ENCODE measurements at regions not wholly inside any gene's neighbourhood (a gene's known extent, or its start where the extent isn't known, plus 50 kb on each side); places are given as distances from the start of the nearest gene placed in this dataset.

- DNase-seq, result no peak
- in situ Hi-C loops (cut with HindIII; ENCODE audit: low pct_ligation_motif_present, low pct_unique_long_range_greater_than_20kb, low sequenced_read_pairs), result no loop called here
Observed at GRCh38 chr17:5635949-5636348, 51.6 kb upstream of the NLRP1 start.

GRCh38 chr17:5638596-5638995 lies 54.3 kb upstream of the NLRP1 start:
- in situ Hi-C loops (cut with HindIII; ENCODE audit: low pct_ligation_motif_present, low pct_unique_long_range_greater_than_20kb, low sequenced_read_pairs), result no loop called here
- no peak for DNase-seq

GRCh38 chr17:5640726-5641125 lies 56.4 kb upstream of the NLRP1 start:
- in situ Hi-C loops (cut with HindIII; ENCODE audit: low pct_ligation_motif_present, low pct_unique_long_range_greater_than_20kb, low sequenced_read_pairs), result no loop called here
- no peak for DNase-seq

- in situ Hi-C loops (cut with HindIII; ENCODE audit: low pct_ligation_motif_present, low pct_unique_long_range_greater_than_20kb, low sequenced_read_pairs), result no loop called here
Observed at GRCh38 chr17:5642752-5643151, 58.4 kb upstream of the NLRP1 start.

GRCh38 chr17:5644065-5644464 lies 59.8 kb upstream of the NLRP1 start:
- in situ Hi-C loops (cut with HindIII; ENCODE audit: low pct_ligation_motif_present, low pct_unique_long_range_greater_than_20kb, low sequenced_read_pairs), result no loop called here
- DNase-seq, result no peak

More at GRCh38 chr17:5642752-5643151, 58.4 kb upstream of the NLRP1 start:
- no peak for DNase-seq

GRCh38 chr17:5651348-5651747 lies 67.0 kb upstream of the NLRP1 start:
- in situ Hi-C loops (cut with HindIII; ENCODE audit: low pct_ligation_motif_present, low pct_unique_long_range_greater_than_20kb, low sequenced_read_pairs), result no loop called here

GRCh38 chr17:5661491-5662125 lies 77.3 kb upstream of the NLRP1 start:
- in situ Hi-C loops (cut with HindIII; ENCODE audit: low pct_ligation_motif_present, low pct_unique_long_range_greater_than_20kb, low sequenced_read_pairs), result no loop called here
- no peak for DNase-seq

More at GRCh38 chr17:5651348-5651747, 67.0 kb upstream of the NLRP1 start:
- DNase-seq, result no peak

- no peak for DNase-seq
- in situ Hi-C loops (cut with HindIII; ENCODE audit: low pct_ligation_motif_present, low pct_unique_long_range_greater_than_20kb, low sequenced_read_pairs), result no loop called here
Observed at GRCh38 chr17:5662409-5663085, 78.2 kb upstream of the NLRP1 start.

GRCh38 chr17:5665164-5665563 lies 80.9 kb upstream of the NLRP1 start:
- in situ Hi-C loops (cut with HindIII; ENCODE audit: low pct_ligation_motif_present, low pct_unique_long_range_greater_than_20kb, low sequenced_read_pairs), result no loop called here
- DNase-seq, result no peak

- in situ Hi-C loops (cut with HindIII; ENCODE audit: low pct_ligation_motif_present, low pct_unique_long_range_greater_than_20kb, low sequenced_read_pairs), result no loop called here
- peak; percentile 16 for DNase-seq
Observed at GRCh38 chr17:5667871-5668270, 83.6 kb upstream of the NLRP1 start.

GRCh38 chr17:5668557-5669138 lies 84.3 kb upstream of the NLRP1 start:
- no peak for DNase-seq
- in situ Hi-C loops (cut with HindIII; ENCODE audit: low pct_ligation_motif_present, low pct_unique_long_range_greater_than_20kb, low sequenced_read_pairs), result no loop called here

GRCh38 chr17:5669191-5669590 lies 84.9 kb upstream of the NLRP1 start:
- DNase-seq, result no peak
- in situ Hi-C loops (cut with HindIII; ENCODE audit: low pct_ligation_motif_present, low pct_unique_long_range_greater_than_20kb, low sequenced_read_pairs), result no loop called here

GRCh38 chr17:5672141-5672540 lies 87.8 kb upstream of the NLRP1 start:
- in situ Hi-C loops (cut with HindIII; ENCODE audit: low pct_ligation_motif_present, low pct_unique_long_range_greater_than_20kb, low sequenced_read_pairs), result no loop called here
- DNase-seq, result no peak

GRCh38 chr17:5672815-5673430 lies 88.6 kb upstream of the NLRP1 start:
- in situ Hi-C loops (cut with HindIII; ENCODE audit: low pct_ligation_motif_present, low pct_unique_long_range_greater_than_20kb, low sequenced_read_pairs), result no loop called here
- DNase-seq, result no peak

GRCh38 chr17:5675625-5676421 lies 91.5 kb upstream of the NLRP1 start:
- in situ Hi-C loops (cut with HindIII; ENCODE audit: low pct_ligation_motif_present, low pct_unique_long_range_greater_than_20kb, low sequenced_read_pairs), result no loop called here
- no peak for DNase-seq

GRCh38 chr17:5677620-5678019 lies 93.3 kb upstream of the NLRP1 start:
- no peak for DNase-seq

GRCh38 chr17:5678171-5678570 lies 93.9 kb upstream of the NLRP1 start:
- DNase-seq, result peak; percentile 53
- in situ Hi-C loops (cut with HindIII; ENCODE audit: low pct_ligation_motif_present, low pct_unique_long_range_greater_than_20kb, low sequenced_read_pairs), result no loop called here

More at GRCh38 chr17:5677620-5678019, 93.3 kb upstream of the NLRP1 start:
- in situ Hi-C loops (cut with HindIII; ENCODE audit: low pct_ligation_motif_present, low pct_unique_long_range_greater_than_20kb, low sequenced_read_pairs), result no loop called here

- in situ Hi-C loops (cut with HindIII; ENCODE audit: low pct_ligation_motif_present, low pct_unique_long_range_greater_than_20kb, low sequenced_read_pairs), result no loop called here
- no peak for DNase-seq
Observed at GRCh38 chr17:5680766-5681165, 96.5 kb upstream of the NLRP1 start.

- no peak for DNase-seq
- in situ Hi-C loops (cut with HindIII; ENCODE audit: low pct_ligation_motif_present, low pct_unique_long_range_greater_than_20kb, low sequenced_read_pairs), result no loop called here
Observed at GRCh38 chr17:5683241-5683640, 98.9 kb upstream of the NLRP1 start.
